ENCODE measurements at regions not wholly inside any gene's neighbourhood (a gene's known extent, or its start where the extent isn't known, plus 50 kb on each side); places are given as distances from the start of the nearest gene placed in this dataset.
A peak's percentile ranks its signal among the peaks of the same experiment; 100 is the strongest.

GRCh38 chr6:82013561-82014530 is 233.7 kb downstream of the IBTK start:
- Histone ChIP-seq H3K27me3 (ENCODE audit: control insufficient read depth, insufficient read depth, low read length) (no peaks in the 10 kb centered on the region), H3K9ac (ENCODE audit: low read depth, low read length) (no peak overlapping the region), H3K4me1 (ENCODE audit: control insufficient read depth, insufficient read depth, low read length) (no peaks in the 10 kb centered on the region; the same call in 1 of the 2 replicates), H3K36me3 (ENCODE audit: control insufficient read depth, insufficient read depth, low read length) (no peaks in the 10 kb centered on the region), H3K4me3 (ENCODE audit: low read depth, low read length) (no peak overlapping the region), H3K9me3 (ENCODE audit: control insufficient read depth, insufficient read depth, low read length) (no peaks in the 10 kb centered on the region), H3K27ac (ENCODE audit: low read depth, low read length) (no peak overlapping the region)

DNA sequence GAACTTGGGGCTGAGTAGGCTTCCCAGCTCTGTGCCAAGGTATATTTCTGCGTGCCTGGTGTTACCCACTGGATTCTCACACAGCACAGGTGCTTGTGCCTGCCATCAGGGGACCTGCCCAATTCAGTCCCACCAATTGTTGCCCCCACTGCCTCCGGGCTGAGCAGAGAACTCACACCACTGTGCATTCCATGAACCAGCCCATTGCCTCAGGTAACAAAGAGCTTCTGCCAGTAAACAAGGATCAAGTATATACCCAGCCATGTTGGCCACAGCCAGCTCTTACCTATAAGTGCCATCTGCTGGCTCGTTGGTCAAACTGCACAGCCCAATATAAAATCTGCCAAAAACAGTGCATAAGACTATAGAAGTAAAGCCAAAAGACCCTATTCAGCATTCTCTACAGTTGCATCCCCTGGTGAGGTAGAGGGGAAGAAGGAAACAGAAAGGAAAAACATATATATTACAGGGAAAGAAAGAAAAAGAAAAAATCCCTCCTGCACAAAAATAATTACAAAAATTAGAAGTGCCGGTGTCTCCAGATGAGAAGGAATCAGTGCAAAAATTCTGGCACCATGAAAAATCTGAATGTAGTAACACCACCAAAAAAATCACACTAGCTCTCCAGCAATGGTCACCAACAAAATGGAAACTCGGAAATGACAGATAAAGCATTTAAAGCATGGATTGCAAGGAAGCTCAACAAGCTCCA is 241.4 kb downstream of the IBTK start:
- Histone ChIP-seq H3K4me3 (ENCODE audit: low read depth, low read length) (no peak overlapping the region), H3K9ac (ENCODE audit: low read depth, low read length) (no peak overlapping the region), H3K27ac (ENCODE audit: low read depth, low read length) (no peak overlapping the region), H3K4me1 (ENCODE audit: control insufficient read depth, insufficient read depth, low read length) (peaks cover 5% of the 10 kb centered on the region), H3K9me3 (ENCODE audit: control insufficient read depth, insufficient read depth, low read length) (peaks cover 4% of the 10 kb centered on the region; the same call in 1 of the 2 replicates), H3K27me3 (ENCODE audit: control insufficient read depth, insufficient read depth, low read length) (no peaks in the 10 kb centered on the region), H3K36me3 (ENCODE audit: control insufficient read depth, insufficient read depth, low read length) (no peaks in the 10 kb centered on the region)

- Histone ChIP-seq H3K9ac (ENCODE audit: low read depth, low read length) (no peak overlapping the region), H3K9me3 (ENCODE audit: control insufficient read depth, insufficient read depth, low read length) (0 out of 2 replicates have a peak, but pooled peaks cover 3% of the 10 kb centered on the region), H3K36me3 (ENCODE audit: control insufficient read depth, insufficient read depth, low read length) (no peaks in the 10 kb centered on the region), H3K4me3 (ENCODE audit: low read depth, low read length) (no peak overlapping the region), H3K27ac (ENCODE audit: low read depth, low read length) (peak overlapping the region; percentile 21), H3K4me1 (ENCODE audit: control insufficient read depth, insufficient read depth, low read length) (peaks cover 14% of the 10 kb centered on the region), H3K27me3 (ENCODE audit: control insufficient read depth, insufficient read depth, low read length) (no peaks in the 10 kb centered on the region)
These were observed 247.0 kb downstream of the IBTK start for GRCh38 chr6:82000551-82000950.

DNA sequence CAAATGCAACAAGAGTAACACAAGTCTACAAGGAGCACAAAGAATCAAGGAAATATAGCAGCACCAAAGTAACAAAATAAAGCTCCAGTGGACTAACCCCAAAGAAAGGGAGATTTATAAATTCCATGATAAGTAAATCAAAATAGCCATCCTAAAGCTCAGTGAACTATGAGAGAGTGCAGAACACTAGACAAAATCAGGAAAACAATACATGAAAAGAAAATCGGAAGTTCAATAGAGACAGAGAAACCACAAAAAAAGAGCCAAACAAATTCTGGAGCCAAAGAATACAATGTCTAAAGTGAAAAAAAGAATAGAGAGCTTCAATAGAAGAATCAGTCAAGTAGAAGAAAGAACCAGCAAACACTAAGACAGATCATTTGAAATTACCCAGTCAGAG is 247.3 kb upstream of the TENT5A start:
- Histone ChIP-seq H3K27ac (ENCODE audit: low read depth, low read length) (no peak overlapping the region), H3K9ac (ENCODE audit: low read depth, low read length) (no peak overlapping the region), H3K9me3 (ENCODE audit: control insufficient read depth, insufficient read depth, low read length) (no peaks in the 10 kb centered on the region), H3K4me1 (ENCODE audit: control insufficient read depth, insufficient read depth, low read length) (peaks cover 14% of the 10 kb centered on the region), H3K36me3 (ENCODE audit: control insufficient read depth, insufficient read depth, low read length) (no peaks in the 10 kb centered on the region), H3K4me3 (ENCODE audit: low read depth, low read length) (no peak overlapping the region), H3K27me3 (ENCODE audit: control insufficient read depth, insufficient read depth, low read length) (no peaks in the 10 kb centered on the region)

- Histone ChIP-seq H3K4me3 (ENCODE audit: low read depth, low read length) (no peak overlapping the region), H3K27me3 (ENCODE audit: control insufficient read depth, insufficient read depth, low read length) (no peaks in the 10 kb centered on the region), H3K4me1 (ENCODE audit: control insufficient read depth, insufficient read depth, low read length) (peaks cover 14% of the 10 kb centered on the region), H3K9me3 (ENCODE audit: control insufficient read depth, insufficient read depth, low read length) (no peaks in the 10 kb centered on the region), H3K9ac (ENCODE audit: low read depth, low read length) (no peak overlapping the region), H3K36me3 (ENCODE audit: control insufficient read depth, insufficient read depth, low read length) (no peaks in the 10 kb centered on the region), H3K27ac (ENCODE audit: low read depth, low read length) (no peak overlapping the region)
These were observed 246.8 kb upstream of the TENT5A start for GRCh38 chr6:81999270-81999669.

GRCh38 chr6:81998432-81998831 is 246.0 kb upstream of the TENT5A start:
- Histone ChIP-seq H3K27me3 (ENCODE audit: control insufficient read depth, insufficient read depth, low read length) (no peaks in the 10 kb centered on the region), H3K9me3 (ENCODE audit: control insufficient read depth, insufficient read depth, low read length) (no peaks in the 10 kb centered on the region), H3K27ac (ENCODE audit: low read depth, low read length) (no peak overlapping the region), H3K9ac (ENCODE audit: low read depth, low read length) (no peak overlapping the region), H3K4me3 (ENCODE audit: low read depth, low read length) (no peak overlapping the region), H3K36me3 (ENCODE audit: control insufficient read depth, insufficient read depth, low read length) (no peaks in the 10 kb centered on the region), H3K4me1 (ENCODE audit: control insufficient read depth, insufficient read depth, low read length) (peaks cover 14% of the 10 kb centered on the region)

DNA sequence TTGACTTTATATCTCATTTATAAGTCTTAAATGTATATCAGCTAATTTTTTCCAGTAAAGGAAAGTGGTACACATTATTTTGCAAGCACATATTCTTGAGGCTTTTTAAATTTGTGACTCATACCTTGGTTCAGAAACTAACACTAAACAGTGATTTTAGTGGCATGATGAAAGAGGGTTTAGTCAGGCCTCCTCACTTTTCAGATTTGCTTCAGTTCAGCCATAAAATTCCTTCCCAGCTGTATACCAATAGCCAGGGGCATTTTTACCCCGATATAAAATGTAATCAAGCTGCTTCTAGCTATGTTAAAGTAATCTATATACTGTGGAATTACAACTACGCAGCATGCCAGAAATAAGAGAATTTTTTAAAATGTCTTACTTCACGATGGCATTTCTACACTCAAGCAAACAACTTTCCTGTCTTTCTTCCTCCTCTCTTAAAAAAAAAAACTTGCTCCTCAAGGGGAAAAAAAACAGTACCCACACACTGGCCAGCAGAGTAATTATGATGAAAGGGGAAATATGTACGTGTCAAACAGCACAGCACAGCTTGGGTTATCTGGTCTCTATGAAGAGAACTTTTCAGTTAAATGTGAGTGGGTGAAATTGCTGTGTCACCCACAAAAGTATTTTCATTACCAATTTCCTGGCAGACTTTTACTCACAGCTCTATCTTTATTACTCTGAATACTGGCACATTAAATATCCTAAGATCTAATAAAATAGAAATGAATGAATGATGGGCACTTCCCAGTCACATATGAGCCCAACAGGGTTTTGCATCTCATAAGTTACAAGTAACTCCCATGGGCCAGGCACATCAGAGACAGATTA is 244.8 kb upstream of the TENT5A start:
- no peaks in the 10 kb centered on the region for H3K27me3 ChIP-seq (ENCODE audit: control insufficient read depth, insufficient read depth, low read length)
- H3K27ac ChIP-seq (ENCODE audit: low read depth, low read length), result no peak overlapping the region
- H3K36me3 ChIP-seq (ENCODE audit: control insufficient read depth, insufficient read depth, low read length), result no peaks in the 10 kb centered on the region
- peaks cover 14% of the 10 kb centered on the region for H3K4me1 ChIP-seq (ENCODE audit: control insufficient read depth, insufficient read depth, low read length)
- H3K9me3 ChIP-seq (ENCODE audit: control insufficient read depth, insufficient read depth, low read length), result no peaks in the 10 kb centered on the region
- no peak overlapping the region for H3K9ac ChIP-seq (ENCODE audit: low read depth, low read length)
- H3K4me3 ChIP-seq (ENCODE audit: low read depth, low read length), result no peak overlapping the region

- H3K36me3 ChIP-seq (ENCODE audit: control insufficient read depth, insufficient read depth, low read length), result no peaks in the 10 kb centered on the region
- no peak overlapping the region for H3K9ac ChIP-seq (ENCODE audit: low read depth, low read length)
- H3K4me1 ChIP-seq (ENCODE audit: control insufficient read depth, insufficient read depth, low read length), result peaks cover 11% of the 10 kb centered on the region
- H3K9me3 ChIP-seq (ENCODE audit: control insufficient read depth, insufficient read depth, low read length), result no peaks in the 10 kb centered on the region
- no peaks in the 10 kb centered on the region for H3K27me3 ChIP-seq (ENCODE audit: control insufficient read depth, insufficient read depth, low read length)
- H3K27ac ChIP-seq (ENCODE audit: low read depth, low read length), result no peak overlapping the region
- H3K4me3 ChIP-seq (ENCODE audit: low read depth, low read length), result no peak overlapping the region
These were observed 243.9 kb upstream of the TENT5A start for GRCh38 chr6:81996414-81996813.

DNA sequence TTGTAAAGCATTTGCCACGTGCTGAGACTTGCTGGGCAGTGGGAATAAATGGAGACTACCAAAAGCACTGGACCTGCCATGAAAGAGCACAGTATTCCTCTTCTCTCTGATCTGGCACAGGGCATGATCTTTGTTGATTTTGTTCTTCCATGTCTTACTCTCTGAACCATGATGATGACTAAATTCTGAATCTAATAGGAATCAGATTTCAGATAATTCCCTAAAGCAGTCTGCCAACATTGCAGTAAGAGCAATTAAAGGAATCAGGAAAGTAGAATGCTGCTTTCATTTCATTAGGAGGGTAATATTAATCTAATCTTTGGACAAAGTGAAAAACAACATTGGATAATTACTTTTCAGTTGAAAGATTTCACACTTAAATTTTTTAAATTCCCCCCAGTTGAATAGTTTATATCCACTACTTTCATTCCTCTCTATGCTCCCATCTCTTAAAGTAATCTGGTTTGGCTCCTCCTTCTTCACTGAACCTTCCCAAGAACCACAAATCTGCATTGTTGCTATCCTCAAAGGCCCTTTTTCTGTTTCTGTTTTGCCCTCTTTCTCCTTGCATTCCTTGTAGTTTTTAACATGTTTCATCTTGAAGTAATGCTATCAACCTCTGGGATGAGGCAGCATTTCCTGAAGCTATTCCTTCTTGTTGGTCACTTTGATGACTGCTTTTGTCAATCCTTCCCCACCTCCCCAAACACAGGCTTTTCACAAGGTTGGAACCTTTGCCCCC is 243.2 kb upstream of the TENT5A start:
- Histone ChIP-seq H3K27ac (ENCODE audit: low read depth, low read length) (no peak overlapping the region), H3K9me3 (ENCODE audit: control insufficient read depth, insufficient read depth, low read length) (no peaks in the 10 kb centered on the region), H3K9ac (ENCODE audit: low read depth, low read length) (no peak overlapping the region), H3K4me3 (ENCODE audit: low read depth, low read length) (no peak overlapping the region), H3K27me3 (ENCODE audit: control insufficient read depth, insufficient read depth, low read length) (no peaks in the 10 kb centered on the region), H3K36me3 (ENCODE audit: control insufficient read depth, insufficient read depth, low read length) (no peaks in the 10 kb centered on the region), H3K4me1 (ENCODE audit: control insufficient read depth, insufficient read depth, low read length) (peaks cover 4% of the 10 kb centered on the region)

GRCh38 chr6:81988871-81989270 is 236.4 kb upstream of the TENT5A start:
- Histone ChIP-seq H3K27me3 (ENCODE audit: control insufficient read depth, insufficient read depth, low read length) (no peaks in the 10 kb centered on the region), H3K4me3 (ENCODE audit: low read depth, low read length) (no peak overlapping the region), H3K27ac (ENCODE audit: low read depth, low read length) (no peak overlapping the region), H3K4me1 (ENCODE audit: control insufficient read depth, insufficient read depth, low read length) (peaks cover 17% of the 10 kb centered on the region), H3K36me3 (ENCODE audit: control insufficient read depth, insufficient read depth, low read length) (no peaks in the 10 kb centered on the region), H3K9ac (ENCODE audit: low read depth, low read length) (no peak overlapping the region), H3K9me3 (ENCODE audit: control insufficient read depth, insufficient read depth, low read length) (no peaks in the 10 kb centered on the region)
